GM23338 (cell line): ENCODE measurements at regions not wholly inside any gene's neighbourhood (a gene's known extent, or its start where the extent isn't known, plus 50 kb on each side); places are given as distances from the start of the nearest gene placed in this dataset.
A peak's percentile ranks its signal among the peaks of the same experiment; 100 is the strongest.

ENCODE experiments used
- ATAC-seq: fragments of 200-7000 bp; cut with Tn5 transposase; 3 replicates; pipeline ENCODE4 v1.9.1; 2020
- DNase-seq: peaks from one replicate; pipeline ENCODE4 v3.0.0-alpha.2; 2015; ENCODE audit warnings: low spot score
- H2AFZ ChIP-seq: fragments of 200-600 bp; sonication (generic); 2 replicates; pipeline ENCODE4 v1.8.0; 2016; ENCODE audit warnings: antibody characterized with exemption, mild to moderate bottlenecking, moderate library complexity
- H3F3A ChIP-seq: fragments of 200-600 bp; sonication (generic); replicated peaks from 2 replicates; pipeline ENCODE4 v1.8.0; 2017; ENCODE audit warnings: antibody characterized with exemption, mixed run types, low read depth
- H3K27ac ChIP-seq: fragments of 200-600 bp; sonication (generic); 2 replicates; pipeline ENCODE4 v1.6.1; 2016; ENCODE audit warnings: low read depth
- H3K27me3 ChIP-seq: fragments of 200-600 bp; sonication (generic); 2 replicates; pipeline ENCODE4 v1.8.0; 2016; ENCODE audit warnings: mild to moderate bottlenecking, mixed run types, moderate library complexity; ENCODE audit not compliant: insufficient read depth
- H3K36me3 ChIP-seq: fragments of 200-600 bp; sonication (generic); 2 replicates; pipeline ENCODE4 v1.8.0; 2016; ENCODE audit warnings: mild to moderate bottlenecking; ENCODE audit not compliant: insufficient read depth
- H3K4me1 ChIP-seq: fragments of 200-600 bp; sonication (generic); 2 replicates; pipeline ENCODE4 v1.8.0; 2016; ENCODE audit warnings: mild to moderate bottlenecking, moderate library complexity; ENCODE audit not compliant: insufficient read depth
- H3K4me2 ChIP-seq: fragments of 200-600 bp; sonication (generic); 2 replicates; pipeline ENCODE4 v1.7.1; 2017; ENCODE audit warnings: mixed run types
- H3K4me3 ChIP-seq: fragments of 200-600 bp; sonication (generic); 2 replicates; pipeline ENCODE4 v1.6.1; 2016; ENCODE audit warnings: mixed run types
- H3K79me2 ChIP-seq: fragments of 200-600 bp; sonication (generic); replicated peaks from 2 replicates; pipeline ENCODE4 v1.8.0; 2017; ENCODE audit warnings: mild to moderate bottlenecking; ENCODE audit not compliant: insufficient read depth
- H3K9me2 ChIP-seq: fragments of 200-600 bp; sonication (generic); 2 replicates; pipeline ENCODE4 v1.8.0; 2017; ENCODE audit not compliant: insufficient read depth
- H4K20me1 ChIP-seq: fragments of 200-600 bp; sonication (generic); replicated peaks from 2 replicates; pipeline ENCODE4 v1.8.0; 2017; ENCODE audit warnings: mild to moderate bottlenecking; ENCODE audit not compliant: insufficient read depth
- H3K27ac Mint-ChIP-seq: 2 replicates; pipeline ENCODE4 v1.8.0; 2020; ENCODE audit warnings: inconsistent platforms, mild to moderate bottlenecking, moderate library complexity, mixed read lengths
- H3K27me3 Mint-ChIP-seq: 3 replicates; pipeline ENCODE4 v1.8.0; 2022; ENCODE audit warnings: low read depth, mild to moderate bottlenecking, moderate library complexity, mixed read lengths, inconsistent platforms; ENCODE audit not compliant: insufficient read depth, poor library complexity
- H3K36me3 Mint-ChIP-seq: 3 replicates; pipeline ENCODE4 v1.8.0; 2021; ENCODE audit warnings: low read depth, mild to moderate bottlenecking, inconsistent platforms, moderate library complexity, mixed read lengths
- H3K4me1 Mint-ChIP-seq: 3 replicates; pipeline ENCODE4 v1.8.0; 2020; ENCODE audit warnings: mild to moderate bottlenecking, inconsistent platforms, mixed read lengths
- H3K4me3 Mint-ChIP-seq: 3 replicates; pipeline ENCODE4 v1.8.0; 2021; ENCODE audit warnings: moderate library complexity, mild to moderate bottlenecking, inconsistent platforms, mixed read lengths
- H3K9me3 Mint-ChIP-seq: 3 replicates; pipeline ENCODE4 v1.8.0; 2020; ENCODE audit warnings: moderate library complexity, mild to moderate bottlenecking, inconsistent platforms, mixed read lengths
- EZH2 ChIP-seq: fragments of 200-600 bp; sonication (generic); IDR thresholded peaks from one replicate; pipeline ENCODE4 v1.8.0; 2017; ENCODE audit warnings: antibody characterized with exemption, mild to moderate bottlenecking, low read depth; ENCODE audit not compliant: unreplicated experiment
- EZH2phosphoT487 ChIP-seq: fragments of 200-600 bp; sonication (generic); IDR thresholded peaks from one replicate; pipeline ENCODE4 v1.8.1; 2018; ENCODE audit warnings: antibody characterized with exemption; ENCODE audit not compliant: unreplicated experiment
- NANOG ChIP-seq: IDR thresholded peaks from 2 replicates; pipeline ENCODE4 v1.6.1; 2016; ENCODE audit warnings: antibody characterized with exemption, borderline replicate concordance
- POLR2AphosphoS5 ChIP-seq: IDR thresholded peaks from 2 replicates; pipeline ENCODE4 v1.6.1; 2016; ENCODE audit warnings: antibody characterized with exemption, low read depth
- ZNF331 ChIP-seq: fragments of 250-450 bp; sonication (Bioruptor Pico); IDR thresholded peaks from 2 replicates; pipeline ENCODE4 v1.5.0; 2020; ENCODE audit warnings: low read depth, mild to moderate bottlenecking, moderate library complexity
- TF ChIP-seq, protein P1 (sequence below): IDR thresholded peaks from one replicate; pipeline ENCODE4 v1.6.1; 2018; ENCODE audit warnings: antibody characterized with exemption; ENCODE audit not compliant: unreplicated experiment

GRCh38 chr3:3316521-3316920 is 137.0 kb upstream of the CRBN start (continued):
- TF ChIP-seq, protein P1, sequence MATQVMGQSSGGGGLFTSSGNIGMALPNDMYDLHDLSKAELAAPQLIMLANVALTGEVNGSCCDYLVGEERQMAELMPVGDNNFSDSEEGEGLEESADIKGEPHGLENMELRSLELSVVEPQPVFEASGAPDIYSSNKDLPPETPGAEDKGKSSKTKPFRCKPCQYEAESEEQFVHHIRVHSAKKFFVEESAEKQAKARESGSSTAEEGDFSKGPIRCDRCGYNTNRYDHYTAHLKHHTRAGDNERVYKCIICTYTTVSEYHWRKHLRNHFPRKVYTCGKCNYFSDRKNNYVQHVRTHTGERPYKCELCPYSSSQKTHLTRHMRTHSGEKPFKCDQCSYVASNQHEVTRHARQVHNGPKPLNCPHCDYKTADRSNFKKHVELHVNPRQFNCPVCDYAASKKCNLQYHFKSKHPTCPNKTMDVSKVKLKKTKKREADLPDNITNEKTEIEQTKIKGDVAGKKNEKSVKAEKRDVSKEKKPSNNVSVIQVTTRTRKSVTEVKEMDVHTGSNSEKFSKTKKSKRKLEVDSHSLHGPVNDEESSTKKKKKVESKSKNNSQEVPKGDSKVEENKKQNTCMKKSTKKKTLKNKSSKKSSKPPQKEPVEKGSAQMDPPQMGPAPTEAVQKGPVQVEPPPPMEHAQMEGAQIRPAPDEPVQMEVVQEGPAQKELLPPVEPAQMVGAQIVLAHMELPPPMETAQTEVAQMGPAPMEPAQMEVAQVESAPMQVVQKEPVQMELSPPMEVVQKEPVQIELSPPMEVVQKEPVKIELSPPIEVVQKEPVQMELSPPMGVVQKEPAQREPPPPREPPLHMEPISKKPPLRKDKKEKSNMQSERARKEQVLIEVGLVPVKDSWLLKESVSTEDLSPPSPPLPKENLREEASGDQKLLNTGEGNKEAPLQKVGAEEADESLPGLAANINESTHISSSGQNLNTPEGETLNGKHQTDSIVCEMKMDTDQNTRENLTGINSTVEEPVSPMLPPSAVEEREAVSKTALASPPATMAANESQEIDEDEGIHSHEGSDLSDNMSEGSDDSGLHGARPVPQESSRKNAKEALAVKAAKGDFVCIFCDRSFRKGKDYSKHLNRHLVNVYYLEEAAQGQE: no peak
- TF ChIP-seq EZH2phosphoT487 (no peak), NANOG (no peak), EZH2 (no peak), ZNF331 (CRISPR knock-in tag) (no peak)

DNA sequence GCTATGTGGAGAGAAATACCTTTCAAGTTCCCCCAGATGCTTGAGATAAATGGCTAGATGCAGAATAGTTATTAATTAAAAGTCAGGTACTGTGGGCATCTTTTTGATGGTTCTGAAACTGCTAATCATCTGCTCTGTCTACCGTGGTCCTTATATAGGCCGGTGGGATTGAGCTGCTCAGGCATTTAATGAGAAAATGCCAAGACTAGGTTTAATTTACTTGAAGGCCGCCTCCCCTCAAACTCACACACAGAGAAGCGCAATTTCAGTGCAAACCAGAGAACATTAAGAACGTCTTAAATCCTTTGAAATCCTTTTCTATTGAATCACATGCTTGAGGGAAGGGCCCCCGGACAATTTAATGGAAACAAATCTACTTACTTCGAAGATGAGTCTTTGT is 136.4 kb upstream of the CRBN start:
- no peaks in the 10 kb centered on the region for H3F3A ChIP-seq
- peak overlapping the region; percentile 40; the same call in 1 of the 2 replicates for H2AFZ ChIP-seq

More for the DNA sequence above, 136.4 kb upstream of the CRBN start:
- H3K27me3 ChIP-seq: no peaks in the 10 kb centered on the region
- H3K4me3 Mint-ChIP-seq: no peak overlapping the region
- TF ChIP-seq POLR2AphosphoS5 (no peak), ZNF331 (CRISPR knock-in tag) (no peak), EZH2 (no peak)
- TF ChIP-seq, protein P1: no peak
- DNase-seq (no peak), ATAC-seq (no peak)
- H3K27ac ChIP-seq: no peak overlapping the region
- peaks cover 45% of the 10 kb centered on the region for H3K36me3 Mint-ChIP-seq
- H3K4me1 Mint-ChIP-seq: no peaks in the 10 kb centered on the region
- peaks cover 6% of the 10 kb centered on the region; the same call in 1 of the 2 replicates for H3K4me1 ChIP-seq
- H3K9me3 Mint-ChIP-seq: peaks cover 95% of the 10 kb centered on the region
- no peaks in the 10 kb centered on the region for H3K27me3 Mint-ChIP-seq
- no peaks in the 10 kb centered on the region for H4K20me1 ChIP-seq
- no peak overlapping the region for H3K4me3 ChIP-seq
- H3K9me2 ChIP-seq: no peaks in the 10 kb centered on the region
- H3K27ac Mint-ChIP-seq: no peak overlapping the region
- H3K36me3 ChIP-seq: no peaks in the 10 kb centered on the region
- H3K79me2 ChIP-seq: no peaks in the 10 kb centered on the region
- H3K4me2 ChIP-seq: 0 out of 2 replicates have a peak overlapping the region, but pooled peaks have one; percentile 43
